IPS DF 6.9 (cell line): ENCODE measurements at regions not wholly inside any gene's neighbourhood (a gene's known extent, or its start where the extent isn't known, plus 50 kb on each side); places are given as distances from the start of the nearest gene placed in this dataset.
"Not testable (repeated sequence)": the region's sequence is repeated elsewhere in the genome, so short reads cannot be mapped to it uniquely, and the experiment has no call there.

ENCODE experiments used
- DNase-seq: peaks from one replicate; pipeline ENCODE4 v3.0.0-alpha.2; 2013; ENCODE audit warnings: low read depth, low spot score
- H3K27ac ChIP-seq: one replicate; pipeline ENCODE4 v1.5.1; 2013; ENCODE audit warnings: low read length, control low read depth
- H3K27me3 ChIP-seq: 2 replicates; pipeline ENCODE4 v1.6.1; 2013; ENCODE audit warnings: mild to moderate bottlenecking, low read length; ENCODE audit not compliant: control insufficient read depth, insufficient read depth
- H3K36me3 ChIP-seq: 2 replicates; pipeline ENCODE4 v1.6.1; 2013; ENCODE audit warnings: low read length; ENCODE audit not compliant: control insufficient read depth, insufficient read depth
- H3K4me1 ChIP-seq: 2 replicates; pipeline ENCODE4 v1.6.1; 2013; ENCODE audit warnings: low read length; ENCODE audit not compliant: control insufficient read depth, insufficient read depth
- H3K4me3 ChIP-seq: 2 replicates; pipeline ENCODE4 v1.5.1; 2013; ENCODE audit warnings: mild to moderate bottlenecking, low read length
- H3K9me3 ChIP-seq: 2 replicates; pipeline ENCODE4 v1.6.1; 2013; ENCODE audit warnings: low read length, inconsistent platforms; ENCODE audit not compliant: control insufficient read depth, insufficient read depth
- WGBS: extraction: QIAGEN DNeasy Blood & Tissue Kit; methylation state at CpG from one replicate; pipeline ENCODE4 v1.1.7; 2013; ENCODE audit warnings: mixed read lengths, missing lambda C conversion rate; ENCODE audit not compliant: insufficient read length, insufficient coverage; 5-methylcytosine and 5-hydroxymethylcytosine counted together

DNA sequence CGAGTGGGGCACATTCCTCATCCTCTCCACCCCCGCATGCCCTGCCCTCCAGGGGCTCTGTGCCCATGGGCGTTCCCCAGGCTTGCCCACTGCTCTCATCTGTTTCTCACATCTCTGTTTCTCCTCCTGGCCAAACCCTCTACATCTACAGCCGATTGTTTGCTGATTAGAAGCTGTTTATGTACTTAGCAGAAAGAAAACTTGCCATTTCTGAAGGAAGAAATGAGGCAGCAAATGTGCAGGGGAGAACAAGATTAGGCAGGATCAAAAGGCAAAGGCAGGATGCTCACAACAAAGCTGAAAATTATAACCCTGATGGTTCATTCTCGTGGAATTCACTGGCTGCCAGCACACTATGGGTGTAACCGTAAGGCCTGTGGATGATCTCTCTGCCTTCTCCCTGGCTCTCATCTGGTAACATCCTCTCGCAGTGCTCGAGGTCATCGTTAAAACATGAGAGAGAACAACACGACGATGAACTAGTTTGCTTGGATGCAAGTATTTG, 111.6 kb upstream of the KLF14 start:
- WGBS = no CpG with 5 or more reads among the region's 11 CpGs
- no peaks in the 10 kb centered on the region for H3K36me3 ChIP-seq
- DNase-seq = no peak
- no peak overlapping the region for H3K27ac ChIP-seq
- no peaks in the 10 kb centered on the region for H3K4me1 ChIP-seq
- no peaks in the 10 kb centered on the region for H3K9me3 ChIP-seq
- no peaks in the 10 kb centered on the region for H3K27me3 ChIP-seq
- no peak overlapping the region for H3K4me3 ChIP-seq

DNA sequence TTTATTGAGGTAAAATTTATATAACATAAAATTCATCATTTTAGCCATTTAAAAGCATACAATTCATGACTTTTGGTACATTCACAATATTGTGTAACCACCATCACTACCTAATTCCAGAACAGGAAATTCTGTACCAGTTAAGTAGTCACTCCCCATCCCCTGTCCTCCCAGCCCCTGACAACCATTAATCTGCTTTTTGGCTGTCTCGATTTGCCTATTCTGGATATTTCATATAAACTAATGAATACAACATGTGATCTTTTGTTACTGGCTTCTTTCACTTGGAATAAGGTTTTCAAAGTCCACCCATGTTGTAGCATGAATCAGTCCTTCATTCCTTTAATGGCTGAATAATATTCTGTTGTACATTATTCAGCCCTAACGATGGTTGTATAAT, 115.6 kb upstream of the KLF14 start:
- no CpG with 5 or more reads among the region's 2 CpGs for WGBS
- no peak for DNase-seq

DNA sequence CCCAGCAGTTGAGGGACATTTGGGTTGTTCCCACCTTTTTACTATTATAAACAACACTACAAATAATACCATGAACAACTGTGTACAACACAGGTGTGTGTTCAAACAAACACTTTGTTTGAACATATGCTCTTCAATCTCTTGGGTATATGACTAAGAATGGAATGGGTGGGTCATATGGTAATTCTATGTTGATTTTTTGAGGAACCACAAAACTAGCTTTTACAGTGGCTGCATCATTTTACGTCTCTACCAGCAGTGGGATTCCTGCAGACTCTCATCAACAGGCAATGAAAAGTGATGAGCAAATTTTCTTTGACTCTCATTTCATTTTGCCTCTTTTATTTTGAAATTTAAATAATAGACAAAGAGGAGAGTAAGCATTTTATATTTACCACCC, 116.9 kb upstream of the KLF14 start:
- H3K27ac ChIP-seq = no peak overlapping the region
- no peak for DNase-seq
- no peaks in the 10 kb centered on the region for H3K4me1 ChIP-seq
- no peaks in the 10 kb centered on the region for H3K27me3 ChIP-seq
- H3K4me3 ChIP-seq = no peak overlapping the region
- WGBS = no CpG with 5 or more reads among the region's 1 CpG
- no peaks in the 10 kb centered on the region for H3K9me3 ChIP-seq
- no peaks in the 10 kb centered on the region for H3K36me3 ChIP-seq

More for the DNA sequence above, 115.6 kb upstream of the KLF14 start:
- Histone ChIP-seq H3K27ac (no peak overlapping the region), H3K27me3 (no peaks in the 10 kb centered on the region), H3K4me1 (no peaks in the 10 kb centered on the region), H3K9me3 (no peaks in the 10 kb centered on the region), H3K36me3 (no peaks in the 10 kb centered on the region), H3K4me3 (no peak overlapping the region)

DNA sequence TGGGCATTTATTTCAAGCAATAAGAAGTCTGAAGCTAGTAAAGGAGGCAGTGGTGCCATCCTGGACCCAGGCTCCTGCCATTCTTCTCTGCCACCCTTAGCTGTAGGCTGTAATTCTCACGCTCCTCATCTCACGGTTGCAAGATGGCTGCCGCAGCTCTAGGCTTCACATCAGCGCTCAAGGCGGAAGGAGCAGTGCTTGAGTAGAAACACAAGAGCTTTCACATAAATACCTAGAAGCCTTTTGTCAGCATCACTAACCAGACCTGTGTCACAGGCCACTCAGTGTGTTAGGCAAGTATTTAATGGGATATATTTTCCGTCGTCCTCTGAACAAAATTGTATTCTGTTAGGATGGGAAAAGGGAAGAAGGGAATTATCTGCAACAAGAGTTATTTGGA, 118.9 kb upstream of the KLF14 start:
- no peaks in the 10 kb centered on the region for H3K4me1 ChIP-seq
- no peak overlapping the region for H3K27ac ChIP-seq
- no peaks in the 10 kb centered on the region for H3K27me3 ChIP-seq
- no peaks in the 10 kb centered on the region for H3K36me3 ChIP-seq
- WGBS = no CpG with 5 or more reads among the region's 7 CpGs
- no peak for DNase-seq
- H3K9me3 ChIP-seq = no peaks in the 10 kb centered on the region
- H3K4me3 ChIP-seq = no peak overlapping the region

DNA sequence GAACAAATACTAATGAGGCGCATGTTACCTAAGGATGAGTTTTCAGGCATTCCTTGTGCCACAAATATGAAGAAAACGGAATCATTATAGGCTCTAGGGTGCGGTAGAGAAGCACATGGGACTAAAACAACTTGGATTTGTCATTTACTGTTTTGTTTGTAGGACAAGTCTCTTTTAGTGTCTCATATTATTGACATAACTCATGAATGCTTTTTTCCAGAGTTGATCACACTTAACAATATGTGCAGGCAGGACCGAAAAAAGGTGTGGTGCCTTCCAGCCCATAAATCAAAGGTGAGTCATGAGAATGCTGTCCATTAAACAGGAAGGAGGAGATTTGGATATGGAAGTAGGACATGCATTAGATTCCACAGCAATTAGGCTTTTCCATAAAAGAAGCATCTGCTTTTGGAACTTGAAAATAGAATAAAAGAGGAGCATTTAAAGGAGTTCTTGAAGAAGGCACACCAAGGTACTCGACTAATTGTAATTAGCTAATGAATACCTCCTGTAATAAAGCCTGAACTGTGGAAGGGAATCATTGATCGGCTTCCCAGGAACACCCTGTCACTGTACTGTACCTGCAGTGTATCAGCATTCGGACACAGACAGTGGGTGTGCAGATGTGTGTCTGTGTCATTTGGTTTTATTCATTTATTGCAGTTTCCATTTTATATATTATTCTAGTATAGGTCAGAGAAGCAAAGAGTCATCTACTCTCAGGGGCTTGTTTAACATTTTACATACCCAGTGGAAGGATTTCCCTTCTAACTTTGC, 119.7 kb upstream of the KLF14 start:
- Histone ChIP-seq H3K27ac (no peak overlapping the region), H3K9me3 (no peaks in the 10 kb centered on the region), H3K27me3 (no peaks in the 10 kb centered on the region), H3K36me3 (no peaks in the 10 kb centered on the region), H3K4me1 (no peaks in the 10 kb centered on the region), H3K4me3 (no peak overlapping the region)
- no CpG with 5 or more reads among the region's 7 CpGs for WGBS
- DNase-seq = no peak

DNA sequence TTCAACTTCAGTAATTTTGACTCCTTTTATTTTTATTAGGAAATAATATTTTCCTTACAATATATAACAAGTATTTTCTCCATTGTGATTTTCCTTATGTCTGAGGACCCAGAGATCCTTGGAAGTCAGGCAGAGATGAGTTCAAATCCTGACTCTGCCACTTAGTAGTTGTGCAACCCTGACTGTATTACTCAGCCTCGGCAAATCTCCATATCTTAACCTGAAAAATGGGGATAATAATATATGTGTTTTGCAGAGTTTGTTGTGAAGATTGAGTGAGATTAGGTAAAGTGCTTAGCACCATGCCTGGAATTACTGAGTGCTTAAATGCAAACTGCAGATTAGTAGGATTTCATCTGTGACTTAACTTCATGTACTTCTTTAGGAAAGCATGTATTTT, 120.5 kb upstream of the KLF14 start:
- Histone ChIP-seq H3K27me3 (no peaks in the 10 kb centered on the region), H3K36me3 (no peaks in the 10 kb centered on the region), H3K4me1 (no peaks in the 10 kb centered on the region), H3K4me3 (no peak overlapping the region), H3K27ac (no peak overlapping the region), H3K9me3 (no peaks in the 10 kb centered on the region)
- no peak for DNase-seq
- no CpG with 5 or more reads among the region's 1 CpG for WGBS

DNA sequence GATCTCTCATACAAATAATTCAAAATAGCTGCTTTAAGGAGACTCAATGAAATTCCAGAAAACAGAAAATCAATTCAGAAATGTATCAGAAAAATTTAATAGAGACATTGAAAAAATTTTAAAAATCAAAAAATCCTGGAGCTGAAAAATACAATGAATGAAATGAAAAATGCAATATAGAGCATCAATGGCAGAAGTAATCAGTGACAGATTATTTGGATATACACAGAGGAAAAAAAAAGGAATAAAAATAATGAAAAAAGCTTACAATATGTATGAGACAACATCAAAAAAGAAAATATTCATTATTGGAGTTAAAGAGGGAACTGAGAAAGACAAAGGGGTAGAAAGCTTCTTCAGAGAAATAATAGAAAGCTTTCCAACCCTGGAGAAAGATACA, 122.9 kb upstream of the KLF14 start:
- DNase-seq = no peak
- no peak overlapping the region for H3K27ac ChIP-seq
- no peaks in the 10 kb centered on the region for H3K36me3 ChIP-seq
- H3K9me3 ChIP-seq = no peaks in the 10 kb centered on the region; the same call in 1 of the 2 replicates
- H3K4me3 ChIP-seq = no peak overlapping the region
- H3K27me3 ChIP-seq = no peaks in the 10 kb centered on the region
- no peaks in the 10 kb centered on the region for H3K4me1 ChIP-seq

DNA sequence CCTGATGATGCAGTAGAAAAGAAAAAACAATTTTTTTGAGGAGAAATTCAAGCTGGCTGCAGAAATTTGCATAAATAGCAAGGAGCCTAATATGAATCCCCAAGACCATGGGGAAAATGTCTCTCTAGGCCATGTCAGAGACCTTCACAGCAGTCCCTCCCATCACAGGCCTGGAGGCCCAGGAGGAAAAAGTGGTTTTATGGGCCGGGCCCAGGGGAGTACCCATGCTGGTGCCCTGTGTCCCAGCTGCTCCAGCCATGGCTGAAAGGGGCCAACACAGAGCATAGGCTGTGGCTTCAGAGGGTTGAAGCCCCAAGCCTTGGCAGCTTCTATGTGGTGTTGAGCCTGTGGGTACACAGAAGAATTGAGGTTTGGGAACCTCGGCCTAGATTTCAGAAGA, 126.8 kb upstream of the KLF14 start:
- H3K4me1 ChIP-seq, H3K27ac ChIP-seq, DNase-seq, H3K9me3 ChIP-seq, H3K27me3 ChIP-seq, H3K36me3 ChIP-seq, H3K4me3 ChIP-seq: not testable (repeated sequence)
- WGBS = no CpG with 5 or more reads among the region's 2 CpGs

DNA sequence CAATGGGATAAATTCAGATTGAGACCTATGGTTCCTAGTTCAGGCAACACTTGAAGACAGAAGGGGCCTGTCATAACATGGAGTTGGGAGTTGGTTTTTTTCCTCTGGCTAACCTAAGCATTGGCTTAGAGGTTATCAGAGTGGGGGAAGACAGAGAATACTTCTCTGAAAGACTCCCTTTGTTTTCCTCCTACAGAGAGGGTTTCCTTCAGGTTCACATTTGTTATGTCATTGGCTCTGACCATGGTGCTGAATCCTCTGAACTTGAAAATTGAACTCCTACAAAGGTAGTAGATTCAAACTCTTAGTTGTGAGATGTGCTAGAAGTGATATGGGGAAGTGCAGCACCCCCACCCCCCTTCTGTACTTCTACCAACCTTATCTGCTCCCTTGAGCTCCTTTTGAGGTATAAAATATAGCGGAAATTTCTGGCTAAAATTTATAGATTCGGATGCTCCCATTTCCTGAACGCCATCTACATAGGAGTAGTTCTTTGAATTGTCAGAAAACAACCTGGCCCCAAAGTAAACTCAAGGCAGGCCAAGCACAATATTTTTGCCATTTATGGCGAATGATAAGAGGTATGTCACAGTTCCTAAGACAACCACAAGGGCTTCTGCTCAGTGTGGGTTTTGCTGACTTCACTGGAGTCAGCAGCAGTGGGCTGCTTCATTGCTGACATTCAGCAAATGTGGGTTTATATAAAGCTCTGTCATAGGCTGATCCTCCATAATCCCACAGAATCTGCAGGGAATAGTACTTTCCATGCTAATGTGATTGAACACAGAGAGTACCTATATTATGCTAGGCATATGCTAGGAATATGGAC, 131.6 kb upstream of the KLF14 start:
- H3K27ac ChIP-seq = no peak overlapping the region
- no peaks in the 10 kb centered on the region for H3K36me3 ChIP-seq
- WGBS = no CpG with 5 or more reads among the region's 4 CpGs
- H3K4me1 ChIP-seq = no peaks in the 10 kb centered on the region
- peak; percentile 39 for DNase-seq
- H3K9me3 ChIP-seq = no peaks in the 10 kb centered on the region
- no peak overlapping the region for H3K4me3 ChIP-seq
- no peaks in the 10 kb centered on the region for H3K27me3 ChIP-seq

DNA sequence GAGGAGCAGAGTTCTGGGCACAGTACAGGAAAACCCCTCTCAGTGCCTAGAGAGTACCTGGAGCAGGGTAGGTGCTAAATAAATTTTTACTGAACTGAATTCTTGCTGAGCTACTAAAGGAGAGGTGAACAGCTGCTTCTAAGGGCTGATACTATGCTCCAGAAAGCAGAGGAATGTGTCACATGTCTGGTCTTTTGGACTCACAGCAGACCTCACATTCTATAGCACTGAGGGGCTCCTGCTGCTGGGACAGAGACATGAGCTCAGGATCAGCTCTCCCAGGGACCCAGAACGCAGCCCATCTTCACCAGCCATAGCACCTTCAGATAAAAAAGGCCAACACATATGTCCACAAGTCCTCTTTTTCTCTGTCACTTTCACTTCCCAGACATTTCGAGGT, 133.0 kb upstream of the KLF14 start:
- H3K4me1 ChIP-seq = no peaks in the 10 kb centered on the region
- H3K27ac ChIP-seq = no peak overlapping the region
- no peaks in the 10 kb centered on the region for H3K9me3 ChIP-seq
- no peaks in the 10 kb centered on the region for H3K27me3 ChIP-seq
- DNase-seq = no peak
- WGBS = no CpG with 5 or more reads among the region's 2 CpGs
- H3K36me3 ChIP-seq = no peaks in the 10 kb centered on the region
- no peak overlapping the region for H3K4me3 ChIP-seq
